H9 (cell line): ENCODE measurements at regions not wholly inside any gene's neighbourhood (a gene's known extent, or its start where the extent isn't known, plus 50 kb on each side); places are given as distances from the start of the nearest gene placed in this dataset.

ENCODE experiments used
- DNase-seq: peaks from one replicate; pipeline ENCODE4 v3.0.0-alpha.2; 2017
- H2AFZ ChIP-seq: one replicate; pipeline ENCODE4 v1.6.1; 2013; ENCODE audit warnings: mild to moderate bottlenecking, low read length, control low read depth, moderate library complexity
- H2AK5ac ChIP-seq: 2 replicates; pipeline ENCODE4 v1.6.1; 2013; ENCODE audit warnings: low read length, control low read depth, mixed read lengths; ENCODE audit not compliant: insufficient read length
- H2BK120ac ChIP-seq: one replicate; pipeline ENCODE4 v1.6.1; 2013; ENCODE audit warnings: low read depth, mild to moderate bottlenecking, low read length, control low read depth, inconsistent platforms; ENCODE audit not compliant: poor library complexity, severe bottlenecking
- H2BK12ac ChIP-seq: 2 replicates; pipeline ENCODE4 v1.6.1; 2013; ENCODE audit warnings: low read length, control low read depth, mixed read lengths, low read depth; ENCODE audit not compliant: insufficient read length
- H2BK15ac ChIP-seq: 2 replicates; pipeline ENCODE4 v1.6.1; 2013; ENCODE audit warnings: low read depth, low read length, control low read depth
- H2BK20ac ChIP-seq: one replicate; pipeline ENCODE4 v1.6.1; 2013; ENCODE audit warnings: low read depth, mild to moderate bottlenecking, low read length, control low read depth, inconsistent platforms; ENCODE audit not compliant: poor library complexity, severe bottlenecking
- H2BK5ac ChIP-seq: 2 replicates; pipeline ENCODE4 v1.6.1; 2013; ENCODE audit warnings: low read length, control low read depth, mixed read lengths; ENCODE audit not compliant: insufficient read length
- H3K14ac ChIP-seq: 2 replicates; pipeline ENCODE4 v1.6.1; 2013; ENCODE audit warnings: low read length, control low read depth; ENCODE audit not compliant: insufficient read depth
- H3K18ac ChIP-seq: 2 replicates; pipeline ENCODE4 v1.6.1; 2013; ENCODE audit warnings: low read depth, mild to moderate bottlenecking, mixed read lengths, low read length, control low read depth; ENCODE audit not compliant: insufficient read length
- H3K23ac ChIP-seq: 2 replicates; pipeline ENCODE4 v1.6.1; 2013; ENCODE audit warnings: low read length, control low read depth, mixed read lengths, low read depth; ENCODE audit not compliant: insufficient read length
- H3K23me2 ChIP-seq: 2 replicates; pipeline ENCODE4 v1.6.1; 2013; ENCODE audit warnings: low read depth, mild to moderate bottlenecking, mixed read lengths, low read length, control low read depth; ENCODE audit not compliant: insufficient read length, poor library complexity, severe bottlenecking
- H3K27ac ChIP-seq: 2 replicates; pipeline ENCODE4 v1.5.1; 2013; ENCODE audit warnings: low read length, control low read depth, mixed read lengths, low read depth; ENCODE audit not compliant: insufficient read length
- H3K27me3 ChIP-seq: 2 replicates; pipeline ENCODE4 v1.6.1; 2013; ENCODE audit warnings: low read length, control low read depth, inconsistent platforms; ENCODE audit not compliant: insufficient read depth
- H3K4ac ChIP-seq: 2 replicates; pipeline ENCODE4 v1.6.1; 2013; ENCODE audit warnings: low read depth, mild to moderate bottlenecking, control low read depth, inconsistent platforms, low read length, moderate library complexity
- H3K4me1 ChIP-seq: 2 replicates; pipeline ENCODE4 v1.6.1; 2013; ENCODE audit warnings: low read length, control low read depth, inconsistent platforms; ENCODE audit not compliant: insufficient read depth
- H3K4me2 ChIP-seq: 2 replicates; pipeline ENCODE4 v1.6.1; 2013; ENCODE audit warnings: low read length, control low read depth, mixed read lengths; ENCODE audit not compliant: insufficient read length, insufficient read depth
- H3K56ac ChIP-seq: 2 replicates; pipeline ENCODE4 v1.6.1; 2013; ENCODE audit warnings: low read depth, mild to moderate bottlenecking, mixed read lengths, low read length, control low read depth; ENCODE audit not compliant: insufficient read length
- H3K79me1 ChIP-seq: 2 replicates; pipeline ENCODE4 v1.6.1; 2013; ENCODE audit warnings: low read depth, mild to moderate bottlenecking, moderate library complexity, low read length, control low read depth, inconsistent platforms; ENCODE audit not compliant: insufficient read depth, poor library complexity, severe bottlenecking
- H3K79me2 ChIP-seq: 2 replicates; pipeline ENCODE4 v1.6.1; 2013; ENCODE audit warnings: low read length, control low read depth, inconsistent platforms; ENCODE audit not compliant: insufficient read depth
- H3K9ac ChIP-seq: 2 replicates; pipeline ENCODE4 v1.6.1; 2013; ENCODE audit warnings: low read length, control low read depth, mixed read lengths; ENCODE audit not compliant: insufficient read length; ENCODE audit errors: extremely low read depth
- H3K9me3 ChIP-seq: one replicate; pipeline ENCODE4 v1.6.1; 2013; ENCODE audit warnings: low read depth, low read length, inconsistent platforms; ENCODE audit not compliant: control insufficient read depth
- H3T11ph ChIP-seq: one replicate; pipeline ENCODE4 v1.6.1; 2013; ENCODE audit warnings: mild to moderate bottlenecking, low read length, control low read depth, inconsistent platforms
- H4K20me1 ChIP-seq: one replicate; pipeline ENCODE4 v1.6.1; 2013; ENCODE audit not compliant: control insufficient read depth, insufficient read length, insufficient read depth
- H4K5ac ChIP-seq: 2 replicates; pipeline ENCODE4 v1.6.1; 2013; ENCODE audit warnings: low read depth, mild to moderate bottlenecking, mixed read lengths, low read length, control low read depth; ENCODE audit not compliant: insufficient read length
- H4K8ac ChIP-seq: replicated peaks from 2 replicates; pipeline ENCODE4 v1.6.1; 2013; ENCODE audit warnings: low read length, control low read depth, mixed read lengths, low read depth; ENCODE audit not compliant: insufficient read length
- H4K91ac ChIP-seq: 2 replicates; pipeline ENCODE4 v1.6.1; 2013; ENCODE audit warnings: low read depth, mild to moderate bottlenecking, moderate library complexity, mixed read lengths, low read length, control low read depth; ENCODE audit not compliant: insufficient read length
- H3K27ac Mint-ChIP-seq, 3 experiments: 2 replicates in 2 of 3; 3 replicates in 1 of 3; pipeline ENCODE4 v1.8.0; 2020 to 2021; ENCODE audit warnings: mixed read lengths in 3 of 3, mild to moderate bottlenecking in 1 of 3, moderate library complexity in 1 of 3
- H3K27me3 Mint-ChIP-seq: 2 replicates; pipeline ENCODE4 v1.8.0; 2021; ENCODE audit warnings: low read depth, mild to moderate bottlenecking, moderate library complexity, mixed read lengths
- H3K36me3 Mint-ChIP-seq, 3 experiments: 2 replicates in 2 of 3; 3 replicates in 1 of 3; pipeline ENCODE4 v1.8.0; 2020 to 2021; ENCODE audit warnings: low read depth in 3 of 3, mixed read lengths in 3 of 3; ENCODE audit not compliant: insufficient read depth in 1 of 3
- H3K4me1 Mint-ChIP-seq, 2 experiments: 2 replicates each; pipeline ENCODE4 v1.8.0; 2020; ENCODE audit warnings: mixed read lengths in 2 of 2
- H3K4me3 Mint-ChIP-seq, 2 experiments: 2 replicates in 1 of 2; 3 replicates in 1 of 2; pipeline ENCODE4 v1.8.0; 2020 to 2021; ENCODE audit warnings: mild to moderate bottlenecking in 2 of 2, mixed read lengths in 2 of 2, moderate library complexity in 1 of 2
- H3K9me3 Mint-ChIP-seq, 2 experiments: 2 replicates in 1 of 2; 3 replicates in 1 of 2; pipeline ENCODE4 v1.8.0; 2020; ENCODE audit warnings: mild to moderate bottlenecking in 2 of 2, mixed read lengths in 2 of 2, moderate library complexity in 1 of 2
- WGBS: extraction: QIAGEN DNeasy Blood & Tissue Kit; methylation state at CpG from one replicate; pipeline ENCODE4 v1.1.7; 2013; ENCODE audit warnings: missing lambda C conversion rate, low lambda C conversion rate, mixed read lengths; ENCODE audit not compliant: insufficient read length; ENCODE audit errors: extremely low coverage; 5-methylcytosine and 5-hydroxymethylcytosine counted together
- TF ChIP-seq, protein P1 (sequence below): fragments of 200-600 bp; sonication (generic); conservative IDR thresholded peaks from 3 replicates; pipeline ENCODE4 v1.8.0; 2021; ENCODE audit warnings: antibody characterized with exemption, mild to moderate bottlenecking

DNA sequence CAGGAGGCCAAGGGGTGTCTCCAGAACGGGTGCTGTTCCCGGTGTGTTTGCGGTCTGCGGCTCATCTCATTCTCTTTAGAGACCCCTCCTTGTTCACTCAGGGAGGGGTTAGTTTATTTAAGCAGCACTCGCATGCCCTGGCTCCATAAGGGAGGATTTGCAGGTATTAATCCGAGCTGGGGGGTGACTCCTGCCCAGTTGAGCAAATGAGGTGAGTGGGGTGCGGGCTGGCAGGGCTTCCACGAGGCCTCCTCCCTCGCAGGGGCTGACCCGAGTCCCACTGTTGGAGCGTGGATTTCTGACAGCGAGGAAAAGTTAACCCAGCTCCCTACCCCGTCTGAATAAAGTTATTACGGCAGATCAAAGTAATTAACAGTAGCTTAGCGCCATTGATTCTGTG is 371.8 kb upstream of the SALL3 start:
- no peaks in the 10 kb centered on the region for H3K79me2 ChIP-seq
- no peak overlapping the region for H2BK12ac ChIP-seq
- H3K23ac ChIP-seq = no peak overlapping the region
- H2AK5ac ChIP-seq = no peak overlapping the region
- peaks cover 4 to 9% of the 10 kb centered on the region in 2 experiments; a peak in 3 of 5 replicates for H3K9me3 Mint-ChIP-seq
- no peak overlapping the region for H3T11ph ChIP-seq
- H3K23me2 ChIP-seq = no peaks in the 10 kb centered on the region
- no peaks in the 10 kb centered on the region for H3K9me3 ChIP-seq
- no peak overlapping the region for H3K4me2 ChIP-seq
- no peak overlapping the region for H2BK15ac ChIP-seq
- TF ChIP-seq, protein P1, sequence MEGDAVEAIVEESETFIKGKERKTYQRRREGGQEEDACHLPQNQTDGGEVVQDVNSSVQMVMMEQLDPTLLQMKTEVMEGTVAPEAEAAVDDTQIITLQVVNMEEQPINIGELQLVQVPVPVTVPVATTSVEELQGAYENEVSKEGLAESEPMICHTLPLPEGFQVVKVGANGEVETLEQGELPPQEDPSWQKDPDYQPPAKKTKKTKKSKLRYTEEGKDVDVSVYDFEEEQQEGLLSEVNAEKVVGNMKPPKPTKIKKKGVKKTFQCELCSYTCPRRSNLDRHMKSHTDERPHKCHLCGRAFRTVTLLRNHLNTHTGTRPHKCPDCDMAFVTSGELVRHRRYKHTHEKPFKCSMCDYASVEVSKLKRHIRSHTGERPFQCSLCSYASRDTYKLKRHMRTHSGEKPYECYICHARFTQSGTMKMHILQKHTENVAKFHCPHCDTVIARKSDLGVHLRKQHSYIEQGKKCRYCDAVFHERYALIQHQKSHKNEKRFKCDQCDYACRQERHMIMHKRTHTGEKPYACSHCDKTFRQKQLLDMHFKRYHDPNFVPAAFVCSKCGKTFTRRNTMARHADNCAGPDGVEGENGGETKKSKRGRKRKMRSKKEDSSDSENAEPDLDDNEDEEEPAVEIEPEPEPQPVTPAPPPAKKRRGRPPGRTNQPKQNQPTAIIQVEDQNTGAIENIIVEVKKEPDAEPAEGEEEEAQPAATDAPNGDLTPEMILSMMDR = no peak
- no peak overlapping the region for H2BK120ac ChIP-seq
- no peak overlapping the region for H3K27ac Mint-ChIP-seq
- H3K18ac ChIP-seq = no peak overlapping the region
- no peak overlapping the region for H3K14ac ChIP-seq
- no peak overlapping the region for H3K27ac ChIP-seq
- no peak for DNase-seq
- no peak overlapping the region for H3K9ac ChIP-seq
- no CpG with 5 or more reads among the region's 15 CpGs for WGBS
- H4K20me1 ChIP-seq = no peaks in the 10 kb centered on the region
- no peak overlapping the region for H4K5ac ChIP-seq
- H3K56ac ChIP-seq = no peak overlapping the region
- H3K27me3 Mint-ChIP-seq = no peaks in the 10 kb centered on the region; the same call in 1 of the 2 replicates
- no peak overlapping the region for H4K91ac ChIP-seq
- no peak overlapping the region for H3K4me3 Mint-ChIP-seq
- H3K36me3 Mint-ChIP-seq = peaks cover 0 to 2% (median 0%) of the 10 kb centered on the region in 3 experiments; a peak in 2 of 7 replicates
- H2BK5ac ChIP-seq = no peak overlapping the region
- H2AFZ ChIP-seq = no peak overlapping the region
- 0 out of 4 replicates have a peak, but pooled peaks cover 0 to 5% of the 10 kb centered on the region in 2 experiments for H3K4me1 Mint-ChIP-seq
- no peak overlapping the region for H3K4ac ChIP-seq
- H2BK20ac ChIP-seq = no peak overlapping the region
- H3K79me1 ChIP-seq = no peaks in the 10 kb centered on the region
- H4K8ac ChIP-seq = no peak overlapping the region
- H3K27me3 ChIP-seq = no peaks in the 10 kb centered on the region
- no peaks in the 10 kb centered on the region for H3K4me1 ChIP-seq
